ENCODE measurements at regions not wholly inside any gene's neighbourhood (a gene's known extent, or its start where the extent isn't known, plus 50 kb on each side); places are given as distances from the start of the nearest gene placed in this dataset.
"Not testable (repeated sequence)": the region's sequence is repeated elsewhere in the genome, so short reads cannot be mapped to it uniquely, and the experiment has no call there.

DNA sequence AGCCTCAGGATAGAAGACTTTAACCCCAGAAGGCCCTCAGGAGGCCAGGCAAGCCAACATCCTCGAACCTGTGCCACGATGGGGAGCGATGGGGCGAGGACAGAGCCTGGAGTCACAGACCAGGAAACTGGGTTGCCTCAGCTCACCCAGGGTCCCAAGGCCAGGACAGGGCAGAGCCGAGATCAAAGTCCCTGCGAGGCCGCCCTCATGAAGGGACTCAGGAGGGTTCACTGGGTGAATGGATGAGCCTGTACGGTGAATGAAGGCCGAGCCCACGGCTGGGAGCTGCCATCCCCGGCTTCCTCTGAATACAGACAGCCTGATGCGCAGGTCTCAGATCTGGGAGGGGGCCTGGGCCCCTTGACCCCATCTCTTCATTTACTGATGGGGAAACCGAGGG, 170.1 kb upstream of the FOXD4L5 start:
- CTCF ChIA-PET; H3K27ac ChIP-seq (ENCODE audit: low read length); H3K9me3 ChIP-seq; DNase-seq; H3K4me3 Mint-ChIP-seq; H3K27me3 ChIP-seq (replicated peaks in 1 of 2; ENCODE audit: control insufficient read depth in 2 of 2, extremely low read depth in 1 of 2, insufficient read depth in 2 of 2, low read length in 1 of 2); H3K36me3 Mint-ChIP-seq; H3K27me3 Mint-ChIP-seq; H3K36me3 ChIP-seq (ENCODE audit: control insufficient read depth in 2 of 2, extremely low read depth in 1 of 2, insufficient read depth in 1 of 2, low read length in 1 of 2); H3K4me1 ChIP-seq (ENCODE audit: control insufficient read depth in 1 of 2, extremely low read depth in 1 of 2, insufficient read depth in 2 of 2, low read length in 2 of 2); H3K4me1 Mint-ChIP-seq; ATAC-seq (replicated peaks in 1 of 4); H3K27ac Mint-ChIP-seq; POLR2A ChIA-PET; H3K4me3 ChIP-seq (ENCODE audit: control insufficient read depth in 1 of 2, extremely low read depth in 1 of 2, low read length in 1 of 2): not testable (repeated sequence)
- H3K9me3 Mint-ChIP-seq: peaks cover 7 to 11% (median 9%) of the 10 kb centered on the region in 3 donors
- WGBS (ENCODE audit: insufficient coverage): 74% methylated on average over 9 of the region's 13 CpGs

DNA sequence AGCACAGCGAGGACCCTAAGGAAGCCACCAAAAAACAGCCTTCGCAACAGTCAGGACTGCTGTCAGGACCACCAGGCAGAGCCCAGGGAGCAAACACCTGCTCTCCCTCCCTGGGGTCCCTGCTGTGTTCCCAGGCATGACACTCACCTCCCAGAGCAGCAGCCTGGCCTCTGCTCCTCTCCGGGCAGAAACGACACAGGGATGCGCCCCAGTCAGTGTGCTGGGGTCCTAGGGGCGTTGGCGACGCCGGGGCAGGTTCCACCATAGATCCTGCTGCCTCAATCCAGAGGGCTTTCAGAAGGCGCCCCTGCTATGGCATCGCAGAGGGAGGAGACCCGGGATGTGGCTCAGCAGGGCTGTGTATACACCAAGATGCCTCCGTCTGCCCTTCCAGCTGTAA, 169.7 kb upstream of the FOXD4L5 start:
- H3K27ac ChIP-seq (ENCODE audit: low read length); DNase-seq; H3K4me1 ChIP-seq (ENCODE audit: control insufficient read depth in 1 of 2, extremely low read depth in 1 of 2, insufficient read depth in 2 of 2, low read length in 2 of 2); H3K4me3 ChIP-seq (ENCODE audit: control insufficient read depth in 1 of 2, extremely low read depth in 1 of 2, low read length in 1 of 2); H3K4me1 Mint-ChIP-seq; H3K27me3 Mint-ChIP-seq; H3K36me3 Mint-ChIP-seq; POLR2A ChIA-PET; H3K27ac Mint-ChIP-seq; H3K4me3 Mint-ChIP-seq; H3K9me3 ChIP-seq; ATAC-seq (replicated peaks in 1 of 4); H3K27me3 ChIP-seq (replicated peaks in 1 of 2; ENCODE audit: control insufficient read depth in 2 of 2, extremely low read depth in 1 of 2, insufficient read depth in 2 of 2, low read length in 1 of 2); H3K36me3 ChIP-seq (ENCODE audit: control insufficient read depth in 2 of 2, extremely low read depth in 1 of 2, insufficient read depth in 1 of 2, low read length in 1 of 2); CTCF ChIA-PET: not testable (repeated sequence)
- 84% methylated on average over 10 of the region's 13 CpGs for WGBS (ENCODE audit: insufficient coverage)
- H3K9me3 Mint-ChIP-seq: peaks cover 6 to 11% (median 9%) of the 10 kb centered on the region in 3 donors

DNA sequence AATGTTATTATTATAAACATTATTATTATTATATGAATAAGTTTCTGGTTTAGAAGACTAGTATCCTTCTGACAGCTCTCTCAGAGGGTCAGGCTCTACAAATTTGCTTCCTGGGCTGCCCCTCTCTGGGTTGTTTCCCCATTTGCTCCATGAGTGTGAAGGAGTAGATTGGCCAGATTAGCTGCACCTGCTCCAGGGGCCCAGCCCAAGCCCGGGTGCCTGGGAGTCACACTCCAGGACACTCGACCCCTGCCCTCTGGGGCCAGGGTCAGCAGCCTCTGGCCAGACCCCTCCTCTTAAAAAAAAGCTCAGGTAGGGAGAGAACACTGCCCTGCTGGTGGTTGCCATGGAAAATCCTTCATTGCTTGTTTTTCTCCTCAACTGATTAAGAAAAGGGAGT, 169.0 kb upstream of the FOXD4L5 start:
- WGBS (ENCODE audit: insufficient coverage): no CpG with 5 or more reads among the region's 2 CpGs
- H3K27ac Mint-ChIP-seq; POLR2A ChIA-PET; H3K4me3 Mint-ChIP-seq; H3K4me3 ChIP-seq (ENCODE audit: control insufficient read depth in 1 of 2, extremely low read depth in 1 of 2, low read length in 1 of 2); H3K27ac ChIP-seq (ENCODE audit: low read length); H3K4me1 ChIP-seq (ENCODE audit: control insufficient read depth in 1 of 2, extremely low read depth in 1 of 2, insufficient read depth in 2 of 2, low read length in 2 of 2); ATAC-seq (replicated peaks in 1 of 4); H3K36me3 ChIP-seq (ENCODE audit: control insufficient read depth in 2 of 2, extremely low read depth in 1 of 2, insufficient read depth in 1 of 2, low read length in 1 of 2); H3K27me3 ChIP-seq (replicated peaks in 1 of 2; ENCODE audit: control insufficient read depth in 2 of 2, extremely low read depth in 1 of 2, insufficient read depth in 2 of 2, low read length in 1 of 2); H3K9me3 ChIP-seq; H3K4me1 Mint-ChIP-seq; H3K36me3 Mint-ChIP-seq; H3K27me3 Mint-ChIP-seq; DNase-seq: not testable (repeated sequence)
- peaks cover 6 to 14% (median 10%) of the 10 kb centered on the region in 3 donors for H3K9me3 Mint-ChIP-seq
- CTCF ChIA-PET: interaction anchor here in 1 of 2 donors (0.7 kb wide), 1 partner anchor 24 kb away, joined by 3 read pairs; no protein-coding TSS in a partner anchor

GRCh38 chr9:65449886-65450610, 165.0 kb upstream of the FOXD4L5 start:
- H3K36me3 Mint-ChIP-seq; H3K4me3 ChIP-seq (ENCODE audit: control insufficient read depth in 1 of 2, extremely low read depth in 1 of 2, low read length in 1 of 2); CTCF ChIA-PET; H3K4me1 Mint-ChIP-seq; H3K9me3 ChIP-seq; H3K36me3 ChIP-seq (ENCODE audit: control insufficient read depth in 2 of 2, extremely low read depth in 1 of 2, insufficient read depth in 1 of 2, low read length in 1 of 2); H3K27ac Mint-ChIP-seq; H3K27me3 ChIP-seq (replicated peaks in 1 of 2; ENCODE audit: control insufficient read depth in 2 of 2, extremely low read depth in 1 of 2, insufficient read depth in 2 of 2, low read length in 1 of 2); DNase-seq; H3K27ac ChIP-seq (ENCODE audit: low read length); H3K4me1 ChIP-seq (ENCODE audit: control insufficient read depth in 1 of 2, extremely low read depth in 1 of 2, insufficient read depth in 2 of 2, low read length in 2 of 2); POLR2A ChIA-PET; H3K4me3 Mint-ChIP-seq; H3K27me3 Mint-ChIP-seq; ATAC-seq (replicated peaks in 1 of 4): not testable (repeated sequence)
- 72% methylated on average over 9 of the region's 12 CpGs for WGBS (ENCODE audit: insufficient coverage)
- H3K9me3 Mint-ChIP-seq: peaks cover 13 to 28% (median 22%) of the 10 kb centered on the region in 3 donors

- Histone ChIP-seq H3K36me3 (ENCODE audit: control insufficient read depth in 2 of 2, extremely low read depth in 1 of 2, insufficient read depth in 1 of 2, low read length in 1 of 2) (no peaks in the 10 kb centered on the region), H3K27ac (ENCODE audit: low read length) (no peak overlapping the region), H3K27me3 (replicated peaks in 1 of 2; ENCODE audit: control insufficient read depth in 2 of 2, extremely low read depth in 1 of 2, insufficient read depth in 2 of 2, low read length in 1 of 2) (no peaks in the 10 kb centered on the region), H3K9me3 (no peaks in the 10 kb centered on the region), H3K4me1 (ENCODE audit: control insufficient read depth in 1 of 2, extremely low read depth in 1 of 2, insufficient read depth in 2 of 2, low read length in 2 of 2) (no peaks in the 10 kb centered on the region), H3K4me3 (ENCODE audit: control insufficient read depth in 1 of 2, extremely low read depth in 1 of 2, low read length in 1 of 2) (no peak overlapping the region)
- no peaks in the 10 kb centered on the region for H3K27me3 Mint-ChIP-seq
- ChIA-PET POLR2A (no interaction called here), CTCF (no interaction called here)
- no peak for ATAC-seq (replicated peaks in 1 of 4)
- DNase-seq: no peak
- H3K4me3 Mint-ChIP-seq: no peak overlapping the region
- H3K36me3 Mint-ChIP-seq: no peaks in the 10 kb centered on the region
- no peak overlapping the region for H3K27ac Mint-ChIP-seq
- H3K9me3 Mint-ChIP-seq: peaks cover 13 to 28% (median 22%) of the 10 kb centered on the region in 3 donors
- 61% methylated on average over 4 of the region's 6 CpGs for WGBS (ENCODE audit: insufficient coverage)
- H3K4me1 Mint-ChIP-seq: peaks cover 0 to 2% (median 0%) of the 10 kb centered on the region in 3 donors
These were observed 164.4 kb upstream of the FOXD4L5 start for GRCh38 chr9:65449423-65449822.

GRCh38 chr9:65447146-65447545, 162.1 kb upstream of the FOXD4L5 start:
- H3K4me3 Mint-ChIP-seq; H3K4me3 ChIP-seq (ENCODE audit: control insufficient read depth in 1 of 2, extremely low read depth in 1 of 2, low read length in 1 of 2); H3K36me3 Mint-ChIP-seq; CTCF ChIA-PET; H3K27me3 Mint-ChIP-seq; H3K36me3 ChIP-seq (ENCODE audit: control insufficient read depth in 2 of 2, extremely low read depth in 1 of 2, insufficient read depth in 1 of 2, low read length in 1 of 2); ATAC-seq (replicated peaks in 1 of 4); H3K27ac Mint-ChIP-seq; H3K27ac ChIP-seq (ENCODE audit: low read length); H3K27me3 ChIP-seq (replicated peaks in 1 of 2; ENCODE audit: control insufficient read depth in 2 of 2, extremely low read depth in 1 of 2, insufficient read depth in 2 of 2, low read length in 1 of 2); H3K4me1 ChIP-seq (ENCODE audit: control insufficient read depth in 1 of 2, extremely low read depth in 1 of 2, insufficient read depth in 2 of 2, low read length in 2 of 2); H3K9me3 ChIP-seq; POLR2A ChIA-PET; DNase-seq; H3K4me1 Mint-ChIP-seq: not testable (repeated sequence)
- 71% methylated on average over 2 of the region's 7 CpGs for whole genome bisulfite sequencing (ENCODE audit: insufficient coverage)
- H3K9me3 Mint-ChIP-seq: peaks cover 12 to 23% (median 23%) of the 10 kb centered on the region in 3 donors

GRCh38 chr9:65445991-65446390, 161.0 kb upstream of the FOXD4L5 start:
- H3K4me1 Mint-ChIP-seq; H3K27me3 ChIP-seq (replicated peaks in 1 of 2; ENCODE audit: control insufficient read depth in 2 of 2, extremely low read depth in 1 of 2, insufficient read depth in 2 of 2, low read length in 1 of 2); H3K4me3 ChIP-seq (ENCODE audit: control insufficient read depth in 1 of 2, extremely low read depth in 1 of 2, low read length in 1 of 2); H3K4me1 ChIP-seq (ENCODE audit: control insufficient read depth in 1 of 2, extremely low read depth in 1 of 2, insufficient read depth in 2 of 2, low read length in 2 of 2); H3K9me3 ChIP-seq; H3K27me3 Mint-ChIP-seq; H3K36me3 Mint-ChIP-seq; DNase-seq; H3K27ac Mint-ChIP-seq; POLR2A ChIA-PET; H3K36me3 ChIP-seq (ENCODE audit: control insufficient read depth in 2 of 2, extremely low read depth in 1 of 2, insufficient read depth in 1 of 2, low read length in 1 of 2); H3K4me3 Mint-ChIP-seq; CTCF ChIA-PET; H3K27ac ChIP-seq (ENCODE audit: low read length); ATAC-seq (replicated peaks in 1 of 4): not testable (repeated sequence)
- H3K9me3 Mint-ChIP-seq: peaks cover 15 to 26% (median 23%) of the 10 kb centered on the region in 3 donors
- 89% methylated on average over 6 of the region's 7 CpGs for WGBS (ENCODE audit: insufficient coverage)

Data from T-cell (primary cell).